ENCODE measurements at regions not wholly inside any gene's neighbourhood (a gene's known extent, or its start where the extent isn't known, plus 50 kb on each side); places are given as distances from the start of the nearest gene placed in this dataset.

DNA sequence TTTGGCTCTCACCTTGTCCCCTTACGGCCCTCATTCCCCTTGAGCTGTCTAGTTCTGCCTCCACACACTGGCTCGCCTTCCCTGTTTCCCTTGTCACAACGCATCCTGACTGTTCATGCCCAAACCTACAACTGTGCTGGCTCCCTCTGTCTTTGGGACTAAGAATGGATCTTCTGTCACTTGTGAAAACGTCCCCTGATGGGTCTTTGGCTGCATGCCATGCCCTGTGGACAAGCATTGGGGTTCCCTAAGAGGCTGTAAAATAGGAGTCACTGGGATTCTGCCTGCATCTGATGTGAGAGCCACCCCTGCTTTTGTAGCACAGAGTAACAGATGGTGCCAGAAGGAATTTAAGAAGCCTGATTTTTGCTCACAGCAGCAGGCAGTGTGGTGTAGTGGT, 285.3 kb upstream of the CRY1 start:
- TF ChIP-seq, protein P1, sequence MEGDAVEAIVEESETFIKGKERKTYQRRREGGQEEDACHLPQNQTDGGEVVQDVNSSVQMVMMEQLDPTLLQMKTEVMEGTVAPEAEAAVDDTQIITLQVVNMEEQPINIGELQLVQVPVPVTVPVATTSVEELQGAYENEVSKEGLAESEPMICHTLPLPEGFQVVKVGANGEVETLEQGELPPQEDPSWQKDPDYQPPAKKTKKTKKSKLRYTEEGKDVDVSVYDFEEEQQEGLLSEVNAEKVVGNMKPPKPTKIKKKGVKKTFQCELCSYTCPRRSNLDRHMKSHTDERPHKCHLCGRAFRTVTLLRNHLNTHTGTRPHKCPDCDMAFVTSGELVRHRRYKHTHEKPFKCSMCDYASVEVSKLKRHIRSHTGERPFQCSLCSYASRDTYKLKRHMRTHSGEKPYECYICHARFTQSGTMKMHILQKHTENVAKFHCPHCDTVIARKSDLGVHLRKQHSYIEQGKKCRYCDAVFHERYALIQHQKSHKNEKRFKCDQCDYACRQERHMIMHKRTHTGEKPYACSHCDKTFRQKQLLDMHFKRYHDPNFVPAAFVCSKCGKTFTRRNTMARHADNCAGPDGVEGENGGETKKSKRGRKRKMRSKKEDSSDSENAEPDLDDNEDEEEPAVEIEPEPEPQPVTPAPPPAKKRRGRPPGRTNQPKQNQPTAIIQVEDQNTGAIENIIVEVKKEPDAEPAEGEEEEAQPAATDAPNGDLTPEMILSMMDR (IDR thresholded peaks at IDR 0.05; ENCODE audit: insufficient read depth, low read length) = no peak
- TF ChIP-seq, protein P2, sequence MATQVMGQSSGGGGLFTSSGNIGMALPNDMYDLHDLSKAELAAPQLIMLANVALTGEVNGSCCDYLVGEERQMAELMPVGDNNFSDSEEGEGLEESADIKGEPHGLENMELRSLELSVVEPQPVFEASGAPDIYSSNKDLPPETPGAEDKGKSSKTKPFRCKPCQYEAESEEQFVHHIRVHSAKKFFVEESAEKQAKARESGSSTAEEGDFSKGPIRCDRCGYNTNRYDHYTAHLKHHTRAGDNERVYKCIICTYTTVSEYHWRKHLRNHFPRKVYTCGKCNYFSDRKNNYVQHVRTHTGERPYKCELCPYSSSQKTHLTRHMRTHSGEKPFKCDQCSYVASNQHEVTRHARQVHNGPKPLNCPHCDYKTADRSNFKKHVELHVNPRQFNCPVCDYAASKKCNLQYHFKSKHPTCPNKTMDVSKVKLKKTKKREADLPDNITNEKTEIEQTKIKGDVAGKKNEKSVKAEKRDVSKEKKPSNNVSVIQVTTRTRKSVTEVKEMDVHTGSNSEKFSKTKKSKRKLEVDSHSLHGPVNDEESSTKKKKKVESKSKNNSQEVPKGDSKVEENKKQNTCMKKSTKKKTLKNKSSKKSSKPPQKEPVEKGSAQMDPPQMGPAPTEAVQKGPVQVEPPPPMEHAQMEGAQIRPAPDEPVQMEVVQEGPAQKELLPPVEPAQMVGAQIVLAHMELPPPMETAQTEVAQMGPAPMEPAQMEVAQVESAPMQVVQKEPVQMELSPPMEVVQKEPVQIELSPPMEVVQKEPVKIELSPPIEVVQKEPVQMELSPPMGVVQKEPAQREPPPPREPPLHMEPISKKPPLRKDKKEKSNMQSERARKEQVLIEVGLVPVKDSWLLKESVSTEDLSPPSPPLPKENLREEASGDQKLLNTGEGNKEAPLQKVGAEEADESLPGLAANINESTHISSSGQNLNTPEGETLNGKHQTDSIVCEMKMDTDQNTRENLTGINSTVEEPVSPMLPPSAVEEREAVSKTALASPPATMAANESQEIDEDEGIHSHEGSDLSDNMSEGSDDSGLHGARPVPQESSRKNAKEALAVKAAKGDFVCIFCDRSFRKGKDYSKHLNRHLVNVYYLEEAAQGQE (IDR thresholded peaks at IDR 0.05; ENCODE audit: insufficient replicate concordance, low read depth) = no peak

Measured in HL-60 (cell line).